ENCODE measurements at regions not wholly inside any gene's neighbourhood (a gene's known extent, or its start where the extent isn't known, plus 50 kb on each side); places are given as distances from the start of the nearest gene placed in this dataset.

GRCh38 chr6:56693246-56693607 lies 50.5 kb upstream of the DST start:
- TF ChIP-seq CTCF (IDR thresholded peaks at IDR 0.05; ENCODE audit: poor library complexity) (no peak), EZH2 (IDR thresholded peaks at IDR 0.05; ENCODE audit: borderline replicate concordance) (no peak)
